HG03571 (cell line): ENCODE measurements at regions not wholly inside any gene's neighbourhood (a gene's known extent, or its start where the extent isn't known, plus 50 kb on each side); places are given as distances from the start of the nearest gene placed in this dataset.

Experiments used
- ATAC-seq: cut with Tn5 transposase; IDR thresholded peaks from one replicate; pipeline ENCODE4 v1.9.1; 2021; ENCODE audit not compliant: unreplicated experiment

GRCh38 chr17:77581480-77581879 lies 377.0 kb upstream of the TNRC6C start:
- ATAC-seq, result no peak

DNA sequence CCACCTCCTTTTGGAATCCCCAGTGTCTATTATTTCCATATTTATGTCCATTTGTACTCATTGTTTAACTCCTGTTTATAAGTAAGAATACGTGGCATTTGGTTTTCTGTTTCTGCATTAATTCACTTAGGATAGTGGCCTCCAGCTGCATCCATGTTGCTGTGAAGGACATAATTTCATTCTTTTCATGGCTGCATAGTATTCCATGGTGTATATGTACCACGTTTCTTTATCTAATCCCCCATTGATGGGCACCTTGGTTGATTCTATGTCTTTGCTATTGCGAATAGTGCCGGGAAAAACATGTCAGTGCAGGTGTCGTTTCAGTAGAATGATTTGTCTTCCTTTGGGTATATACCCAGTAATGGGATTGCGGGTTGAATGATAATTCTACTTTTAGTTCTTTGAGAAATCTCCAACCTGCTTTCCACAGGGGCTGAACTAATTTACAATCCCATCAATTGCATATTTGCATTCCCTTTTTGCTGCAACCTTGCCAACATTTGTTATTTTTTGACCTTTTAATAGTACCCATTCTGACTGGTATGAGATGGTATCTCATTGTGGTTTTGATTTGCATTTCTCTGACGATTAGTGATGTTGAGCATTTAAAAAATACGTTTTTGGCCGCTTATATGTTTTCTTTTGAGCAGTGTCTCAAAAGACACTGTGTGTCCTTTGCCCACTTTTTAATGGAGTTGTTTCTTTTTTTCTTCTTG lies 373.2 kb upstream of the TNRC6C start:
- ATAC-seq, result no peak

DNA sequence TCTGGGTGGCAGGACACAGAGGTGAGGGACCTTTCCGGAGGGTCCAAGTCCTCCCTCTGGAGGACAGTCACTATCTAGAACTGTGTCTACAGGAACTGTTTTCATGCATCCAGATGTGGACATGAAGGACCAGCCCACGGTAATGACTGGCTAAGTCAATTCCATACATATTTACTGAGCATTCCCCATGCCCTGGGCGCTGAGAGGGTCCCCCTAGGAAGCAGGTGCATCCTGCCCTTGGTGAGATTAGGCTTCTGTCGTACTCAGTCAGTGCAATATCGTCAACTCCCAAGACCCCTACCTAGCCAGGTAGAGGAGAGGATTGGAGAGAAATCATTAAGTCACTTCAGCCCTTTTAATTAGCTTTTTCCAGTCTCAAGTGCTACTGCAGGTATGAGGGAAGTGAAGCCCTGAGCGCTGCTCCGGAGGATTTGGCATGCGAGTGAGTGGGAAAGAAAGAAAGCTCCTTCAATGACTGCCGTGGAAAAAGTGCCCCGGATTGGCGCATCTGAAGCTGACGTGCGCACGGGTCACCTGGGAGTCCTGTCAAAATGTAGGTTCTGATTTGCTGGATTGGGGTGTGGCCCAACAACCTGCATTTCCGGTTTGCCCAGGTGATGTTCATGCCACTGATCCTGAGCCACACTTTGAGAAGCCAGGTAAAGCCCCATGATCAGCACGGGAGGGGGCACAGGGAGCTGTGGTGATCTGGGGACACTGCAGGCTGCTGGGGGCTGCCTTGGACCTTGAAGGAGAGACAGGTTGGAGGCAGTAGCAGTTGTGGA lies 367.4 kb upstream of the TNRC6C start:
- ATAC-seq, result no peak

- ATAC-seq, result no peak
These were observed 366.2 kb upstream of the TNRC6C start for GRCh38 chr17:77592106-77592865.

- no peak for ATAC-seq
These were observed 365.4 kb upstream of the TNRC6C start for GRCh38 chr17:77593081-77593480.

- ATAC-seq, result no peak
These were observed 363.9 kb upstream of the TNRC6C start for GRCh38 chr17:77594416-77595209.

GRCh38 chr17:77596491-77597417 lies 361.7 kb upstream of the TNRC6C start:
- no peak for ATAC-seq

GRCh38 chr17:77597418-77598240 lies 360.9 kb upstream of the TNRC6C start:
- no peak for ATAC-seq

GRCh38 chr17:77598241-77598620 lies 360.3 kb upstream of the TNRC6C start:
- ATAC-seq, result no peak

- ATAC-seq, result no peak
These were observed 358.8 kb upstream of the TNRC6C start for GRCh38 chr17:77599699-77600098.

- no peak for ATAC-seq
These were observed 358.2 kb upstream of the TNRC6C start for GRCh38 chr17:77600346-77600745.

GRCh38 chr17:77601054-77601979 lies 357.2 kb upstream of the TNRC6C start:
- ATAC-seq, result no peak

DNA sequence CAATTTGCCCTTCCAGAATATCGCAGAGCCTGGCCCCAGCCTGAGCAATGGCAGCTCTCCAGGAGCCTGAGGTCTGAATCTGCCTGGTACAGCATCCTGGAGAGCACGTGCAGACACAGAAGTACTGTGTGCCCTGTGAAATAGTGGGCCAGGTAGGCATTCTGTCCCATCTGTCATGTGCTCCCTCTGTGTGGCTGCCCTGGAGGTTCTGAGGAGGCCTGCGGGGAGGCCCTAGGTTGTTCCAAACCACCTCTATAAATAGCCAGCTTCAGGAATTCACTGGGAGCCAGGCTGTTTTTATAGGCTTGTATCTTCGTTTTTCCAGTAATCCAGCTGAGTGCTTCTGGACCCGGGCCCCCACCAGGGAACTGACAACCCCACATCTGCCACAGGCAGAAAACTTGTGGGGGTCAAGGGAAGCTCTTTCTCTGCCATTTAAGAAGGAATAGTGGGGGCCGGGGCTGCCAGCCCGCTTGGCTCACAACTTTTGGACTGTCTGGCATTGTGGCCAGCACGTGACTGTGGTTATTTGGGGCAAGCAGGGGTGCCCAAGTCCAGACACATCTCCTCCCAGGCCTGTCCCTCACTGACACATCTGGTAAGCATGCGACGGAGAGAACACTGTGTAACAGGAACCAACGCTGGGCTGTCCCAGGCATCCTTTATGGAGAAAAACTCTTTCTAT lies 356.3 kb upstream of the TNRC6C start:
- no peak for ATAC-seq

GRCh38 chr17:77602883-77603640 lies 355.4 kb upstream of the TNRC6C start:
- ATAC-seq, result no peak

DNA sequence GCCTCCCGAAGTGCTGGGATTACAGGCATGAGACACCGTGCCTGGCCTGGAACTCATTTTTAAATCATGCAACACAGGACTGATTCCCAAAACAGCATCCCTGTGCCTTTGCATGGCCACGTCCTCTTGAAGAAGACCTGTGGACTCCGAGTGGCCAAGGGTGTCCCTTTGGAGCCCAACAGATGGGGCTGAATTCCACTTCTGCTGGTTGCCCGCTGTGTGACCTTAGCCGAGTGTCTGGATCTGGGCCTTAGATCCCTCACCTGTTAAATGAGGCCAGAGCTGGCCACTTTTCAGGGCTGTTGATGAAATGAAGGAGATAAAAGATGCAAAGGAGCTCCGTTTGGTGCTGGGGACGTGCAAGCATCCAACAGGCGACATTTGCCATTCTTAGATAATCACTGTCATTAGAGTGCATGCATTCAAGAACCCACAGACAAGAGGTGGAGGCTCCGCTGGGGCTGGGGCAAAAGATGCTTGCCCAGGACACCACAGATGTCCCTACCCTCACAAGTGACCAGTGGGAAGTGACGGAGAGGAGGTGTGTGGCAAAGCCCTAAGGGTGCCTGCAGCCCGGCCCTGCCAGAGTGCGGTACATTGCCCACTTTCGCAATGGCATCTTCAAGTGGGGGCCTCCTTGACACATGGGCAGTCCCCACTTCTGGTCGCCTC lies 354.1 kb upstream of the TNRC6C start:
- no peak for ATAC-seq

GRCh38 chr17:77604973-77605313 lies 353.6 kb upstream of the TNRC6C start:
- no peak for ATAC-seq
